ENCODE measurements at regions not wholly inside any gene's neighbourhood (a gene's known extent, or its start where the extent isn't known, plus 50 kb on each side); places are given as distances from the start of the nearest gene placed in this dataset.
A peak's percentile ranks its signal among the peaks of the same experiment; 100 is the strongest.

DNA sequence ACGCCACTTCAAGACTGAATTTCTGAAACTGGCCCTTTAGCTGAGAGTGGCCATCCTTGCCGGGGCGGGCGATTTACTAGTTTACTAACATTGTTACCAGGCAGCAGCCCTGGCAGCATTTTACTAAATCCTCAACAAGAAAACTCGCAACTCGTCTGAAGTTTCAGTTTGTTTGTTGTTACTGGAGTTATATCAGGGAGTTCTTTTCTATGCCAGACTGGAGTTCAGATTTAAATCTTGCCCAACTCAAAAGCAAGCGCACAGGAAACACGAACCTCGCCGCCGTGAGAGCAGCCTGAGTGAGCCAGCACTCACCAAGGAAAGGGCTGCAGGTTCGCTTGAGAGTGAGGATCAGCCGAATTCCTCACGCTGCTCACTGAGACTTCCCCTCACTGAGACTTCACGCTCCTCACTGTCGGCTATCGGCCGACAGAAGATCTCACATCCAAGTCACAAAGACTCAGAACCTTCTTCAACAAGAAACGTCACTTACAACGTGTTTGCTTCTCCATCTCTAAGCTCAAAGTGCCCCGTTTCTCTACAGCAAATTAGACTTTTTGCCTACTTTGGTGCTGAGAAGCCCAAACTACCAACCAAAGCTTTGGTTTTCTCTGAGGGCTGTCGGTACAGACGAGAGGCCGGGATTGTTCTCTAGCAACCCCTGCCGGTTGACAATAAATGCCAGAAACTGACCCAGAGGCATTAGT, 78.9 kb downstream of the OLIG3 start:
- Histone ChIP-seq H3K36me3 (ENCODE audit: control insufficient read depth, low read depth, low read length) (no peaks in the 10 kb centered on the region), H3K4me1 (ENCODE audit: control insufficient read depth, low read depth, low read length) (peaks cover 35% of the 10 kb centered on the region), H3K9ac (ENCODE audit: low read length) (peak overlapping the region; percentile 30), H3K4me3 (ENCODE audit: low read length) (peak overlapping the region; percentile 41), H3K27me3 (ENCODE audit: control insufficient read depth, insufficient read depth, low read length) (peaks cover 16% of the 10 kb centered on the region), H3K9me3 (ENCODE audit: control insufficient read depth, low read depth, low read length) (no peaks in the 10 kb centered on the region), H3K27ac (ENCODE audit: low read length) (no peak overlapping the region)

DNA sequence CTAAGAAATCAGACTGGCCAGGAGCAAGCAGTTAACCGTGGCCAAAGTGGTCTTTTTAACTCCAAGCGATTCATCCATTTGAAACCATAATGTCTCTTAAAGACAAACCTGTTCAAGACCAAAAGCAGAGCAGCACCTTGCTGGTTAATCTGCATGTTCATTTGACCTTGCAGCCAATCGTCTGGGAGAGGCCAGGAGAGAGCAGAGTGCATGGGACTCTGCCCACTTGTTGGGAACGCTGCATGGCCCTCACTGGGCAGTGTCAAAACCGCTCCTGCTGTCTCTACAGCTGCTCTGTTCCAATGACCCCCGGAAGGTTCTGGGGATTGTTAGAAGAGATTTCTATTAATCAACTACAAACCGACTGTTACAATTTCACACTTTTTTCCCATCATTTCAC, 79.6 kb downstream of the OLIG3 start:
- Histone ChIP-seq H3K27me3 (ENCODE audit: control insufficient read depth, insufficient read depth, low read length) (peaks cover 16% of the 10 kb centered on the region), H3K9me3 (ENCODE audit: control insufficient read depth, low read depth, low read length) (no peaks in the 10 kb centered on the region), H3K27ac (ENCODE audit: low read length) (no peak overlapping the region), H3K4me3 (ENCODE audit: low read length) (peak overlapping the region; percentile 41), H3K36me3 (ENCODE audit: control insufficient read depth, low read depth, low read length) (no peaks in the 10 kb centered on the region), H3K4me1 (ENCODE audit: control insufficient read depth, low read depth, low read length) (peaks cover 35% of the 10 kb centered on the region), H3K9ac (ENCODE audit: low read length) (no peak overlapping the region)

DNA sequence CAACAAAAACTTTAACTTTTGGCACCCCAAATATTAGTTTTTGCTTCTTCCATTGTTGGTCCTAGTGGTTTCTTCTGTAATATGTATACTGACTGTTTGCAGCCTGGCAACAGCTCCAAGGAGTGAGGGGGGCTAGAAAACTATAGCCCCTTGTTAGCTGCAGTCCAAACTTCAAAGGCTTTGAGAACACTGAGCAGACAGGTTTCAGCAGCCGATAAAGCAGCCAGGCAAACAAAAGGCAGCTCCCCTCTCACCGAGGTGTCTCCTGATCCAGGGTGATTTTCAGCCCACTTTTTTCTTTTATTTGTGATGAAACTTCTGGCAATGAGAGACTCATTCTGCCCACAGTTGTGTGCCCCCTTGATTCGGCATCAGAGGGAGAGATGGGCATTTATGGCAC, 80.7 kb downstream of the OLIG3 start:
- Histone ChIP-seq H3K9me3 (ENCODE audit: control insufficient read depth, low read depth, low read length) (no peaks in the 10 kb centered on the region), H3K4me1 (ENCODE audit: control insufficient read depth, low read depth, low read length) (peaks cover 35% of the 10 kb centered on the region), H3K4me3 (ENCODE audit: low read length) (no peak overlapping the region), H3K27me3 (ENCODE audit: control insufficient read depth, insufficient read depth, low read length) (peaks cover 14% of the 10 kb centered on the region), H3K9ac (ENCODE audit: low read length) (no peak overlapping the region), H3K27ac (ENCODE audit: low read length) (no peak overlapping the region), H3K36me3 (ENCODE audit: control insufficient read depth, low read depth, low read length) (no peaks in the 10 kb centered on the region)

DNA sequence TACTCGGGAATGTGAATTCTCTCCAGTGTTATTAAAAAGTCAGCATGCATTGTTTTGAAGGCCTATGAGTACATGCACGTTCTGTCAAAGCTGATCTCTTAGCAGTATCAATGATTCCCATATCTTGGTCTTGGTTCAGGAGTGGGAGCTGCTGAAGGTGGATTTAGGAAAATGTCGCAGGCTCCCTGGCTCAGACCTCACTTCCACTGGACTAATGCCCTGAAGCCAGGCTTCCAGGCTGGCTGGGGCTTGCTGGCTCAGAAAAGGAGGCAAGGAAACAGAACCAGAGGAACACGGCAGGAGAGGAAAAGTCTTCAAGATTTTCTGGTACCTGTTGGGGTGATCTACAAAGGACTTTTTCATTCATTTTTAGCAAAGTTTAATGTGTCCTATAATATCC, 81.6 kb downstream of the OLIG3 start:
- no peaks in the 10 kb centered on the region for H3K9me3 ChIP-seq (ENCODE audit: control insufficient read depth, low read depth, low read length)
- H3K4me3 ChIP-seq (ENCODE audit: low read length): no peak overlapping the region
- H3K4me1 ChIP-seq (ENCODE audit: control insufficient read depth, low read depth, low read length): peaks cover 35% of the 10 kb centered on the region
- H3K27ac ChIP-seq (ENCODE audit: low read length): no peak overlapping the region
- H3K27me3 ChIP-seq (ENCODE audit: control insufficient read depth, insufficient read depth, low read length): peaks cover 13% of the 10 kb centered on the region
- no peak overlapping the region for H3K9ac ChIP-seq (ENCODE audit: low read length)
- no peaks in the 10 kb centered on the region for H3K36me3 ChIP-seq (ENCODE audit: control insufficient read depth, low read depth, low read length)

DNA sequence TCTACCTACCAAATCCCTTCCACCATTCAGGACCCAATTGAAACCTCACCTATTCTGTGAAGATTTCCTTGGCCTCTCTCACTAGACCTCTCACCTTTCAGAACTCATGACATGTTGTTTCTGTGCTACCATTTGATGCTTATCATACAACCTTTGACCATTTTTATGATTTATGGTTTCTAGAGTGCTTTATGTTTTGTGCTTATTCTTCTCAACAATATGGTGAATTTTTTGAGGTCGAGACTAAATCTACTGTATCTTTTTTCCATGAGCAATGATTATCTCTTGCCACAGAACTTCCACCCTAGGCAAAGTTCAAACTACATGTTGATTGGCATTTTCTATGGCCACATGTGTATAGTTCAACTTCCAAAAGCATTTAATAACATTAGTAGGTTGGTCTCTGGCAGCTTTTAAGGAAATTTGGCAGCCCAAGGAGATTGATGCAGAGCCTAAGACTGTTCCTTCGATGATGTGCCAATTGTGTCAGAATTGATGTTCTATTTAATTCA, 84.9 kb downstream of the OLIG3 start:
- H3K27ac ChIP-seq (ENCODE audit: low read length): no peak overlapping the region
- no peaks in the 10 kb centered on the region for H3K36me3 ChIP-seq (ENCODE audit: control insufficient read depth, low read depth, low read length)
- H3K9ac ChIP-seq (ENCODE audit: low read length): no peak overlapping the region
- peaks cover 6% of the 10 kb centered on the region for H3K27me3 ChIP-seq (ENCODE audit: control insufficient read depth, insufficient read depth, low read length)
- no peaks in the 10 kb centered on the region for H3K9me3 ChIP-seq (ENCODE audit: control insufficient read depth, low read depth, low read length)
- H3K4me1 ChIP-seq (ENCODE audit: control insufficient read depth, low read depth, low read length): peaks cover 8% of the 10 kb centered on the region
- no peak overlapping the region for H3K4me3 ChIP-seq (ENCODE audit: low read length)

DNA sequence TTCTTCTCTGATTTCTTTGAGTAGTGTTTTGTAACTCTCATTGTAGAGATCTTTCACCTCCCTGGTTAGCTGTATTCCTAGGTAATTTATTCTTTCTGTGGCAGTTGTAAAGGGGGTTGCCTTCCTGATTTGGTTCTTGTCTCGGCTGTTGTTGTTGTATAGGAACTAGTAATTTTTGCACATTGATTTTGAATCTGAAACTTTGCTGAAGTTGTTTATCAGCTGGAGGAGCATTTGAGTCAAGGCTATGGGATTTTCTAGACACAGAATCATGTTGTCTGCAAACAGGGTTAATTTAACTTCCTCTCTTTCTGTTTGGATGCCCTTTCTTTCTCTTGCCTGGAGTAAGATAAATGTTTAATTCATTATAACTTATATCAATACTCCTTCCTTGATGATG, 86.4 kb downstream of the OLIG3 start:
- no peak overlapping the region for H3K4me3 ChIP-seq (ENCODE audit: low read length)
- no peak overlapping the region for H3K27ac ChIP-seq (ENCODE audit: low read length)
- no peaks in the 10 kb centered on the region for H3K27me3 ChIP-seq (ENCODE audit: control insufficient read depth, insufficient read depth, low read length)
- H3K4me1 ChIP-seq (ENCODE audit: control insufficient read depth, low read depth, low read length): no peaks in the 10 kb centered on the region
- H3K36me3 ChIP-seq (ENCODE audit: control insufficient read depth, low read depth, low read length): no peaks in the 10 kb centered on the region
- no peaks in the 10 kb centered on the region for H3K9me3 ChIP-seq (ENCODE audit: control insufficient read depth, low read depth, low read length)
- no peak overlapping the region for H3K9ac ChIP-seq (ENCODE audit: low read length)

DNA sequence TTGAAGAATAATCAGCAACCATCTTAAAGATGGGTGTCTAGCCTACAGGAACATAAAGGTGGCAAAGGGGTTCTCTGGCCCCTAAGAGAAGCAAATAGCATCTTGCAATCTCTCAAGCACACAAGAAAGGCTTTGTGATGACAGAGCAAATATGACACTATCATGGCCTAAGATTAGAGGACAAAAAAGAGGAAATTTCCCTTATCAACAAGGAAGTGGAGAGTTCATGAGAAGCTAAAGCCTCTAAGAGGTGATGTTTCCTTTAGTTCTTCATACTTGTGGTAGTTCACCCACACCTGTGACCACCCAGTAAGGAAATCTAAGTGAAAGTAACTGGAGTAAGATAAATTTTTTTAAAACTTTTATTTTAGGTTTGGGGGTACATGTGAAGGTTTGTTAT, 88.4 kb downstream of the OLIG3 start:
- Histone ChIP-seq H3K27me3 (ENCODE audit: control insufficient read depth, insufficient read depth, low read length) (no peaks in the 10 kb centered on the region), H3K9me3 (ENCODE audit: control insufficient read depth, low read depth, low read length) (no peaks in the 10 kb centered on the region), H3K4me3 (ENCODE audit: low read length) (no peak overlapping the region), H3K27ac (ENCODE audit: low read length) (no peak overlapping the region), H3K9ac (ENCODE audit: low read length) (no peak overlapping the region), H3K4me1 (ENCODE audit: control insufficient read depth, low read depth, low read length) (no peaks in the 10 kb centered on the region), H3K36me3 (ENCODE audit: control insufficient read depth, low read depth, low read length) (no peaks in the 10 kb centered on the region)

DNA sequence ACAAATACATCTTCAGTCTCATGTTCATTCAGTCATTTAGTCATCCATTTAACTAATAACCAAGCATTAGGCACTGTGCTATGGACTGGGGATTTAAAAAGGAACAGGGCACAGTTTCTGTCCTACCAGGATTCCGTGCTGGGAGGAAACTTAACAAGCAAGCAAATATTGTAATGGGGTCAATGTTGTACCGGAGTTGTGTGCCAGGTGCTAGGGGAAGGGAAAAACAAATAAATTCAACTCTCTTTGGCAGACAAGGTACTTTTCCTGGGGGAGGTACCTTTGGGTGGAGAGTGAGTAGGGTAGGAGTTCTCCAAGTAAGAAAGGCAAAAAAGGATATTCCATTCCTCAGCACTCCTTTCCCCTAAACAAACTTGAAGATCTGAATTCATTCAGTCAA, 90.3 kb downstream of the OLIG3 start:
- Histone ChIP-seq H3K36me3 (ENCODE audit: control insufficient read depth, low read depth, low read length) (no peaks in the 10 kb centered on the region), H3K27ac (ENCODE audit: low read length) (no peak overlapping the region), H3K9me3 (ENCODE audit: control insufficient read depth, low read depth, low read length) (no peaks in the 10 kb centered on the region), H3K4me1 (ENCODE audit: control insufficient read depth, low read depth, low read length) (no peaks in the 10 kb centered on the region), H3K4me3 (ENCODE audit: low read length) (no peak overlapping the region), H3K9ac (ENCODE audit: low read length) (no peak overlapping the region), H3K27me3 (ENCODE audit: control insufficient read depth, insufficient read depth, low read length) (no peaks in the 10 kb centered on the region)

DNA sequence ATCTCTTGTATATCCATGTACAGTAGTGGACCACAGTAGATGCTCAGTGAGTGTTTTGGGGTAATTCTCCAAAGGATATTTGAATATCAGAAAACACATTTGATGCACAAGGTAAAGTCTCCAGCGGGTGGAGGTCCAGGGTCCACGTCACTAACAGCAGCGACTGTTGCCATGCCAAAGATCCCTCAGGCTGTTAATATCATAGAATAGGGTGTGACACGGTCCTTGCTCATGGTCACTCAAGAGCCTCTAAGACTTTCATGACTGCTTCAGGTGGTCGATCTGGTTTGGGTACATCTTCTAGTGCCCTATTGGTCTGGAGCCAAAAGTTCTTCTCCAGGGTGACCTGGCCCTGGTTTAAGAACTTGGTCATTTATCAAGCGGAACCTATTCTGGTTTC, 90.8 kb downstream of the OLIG3 start:
- Histone ChIP-seq H3K4me1 (ENCODE audit: control insufficient read depth, low read depth, low read length) (no peaks in the 10 kb centered on the region), H3K27me3 (ENCODE audit: control insufficient read depth, insufficient read depth, low read length) (no peaks in the 10 kb centered on the region), H3K36me3 (ENCODE audit: control insufficient read depth, low read depth, low read length) (no peaks in the 10 kb centered on the region), H3K4me3 (ENCODE audit: low read length) (no peak overlapping the region), H3K9me3 (ENCODE audit: control insufficient read depth, low read depth, low read length) (no peaks in the 10 kb centered on the region), H3K27ac (ENCODE audit: low read length) (no peak overlapping the region), H3K9ac (ENCODE audit: low read length) (no peak overlapping the region)

DNA sequence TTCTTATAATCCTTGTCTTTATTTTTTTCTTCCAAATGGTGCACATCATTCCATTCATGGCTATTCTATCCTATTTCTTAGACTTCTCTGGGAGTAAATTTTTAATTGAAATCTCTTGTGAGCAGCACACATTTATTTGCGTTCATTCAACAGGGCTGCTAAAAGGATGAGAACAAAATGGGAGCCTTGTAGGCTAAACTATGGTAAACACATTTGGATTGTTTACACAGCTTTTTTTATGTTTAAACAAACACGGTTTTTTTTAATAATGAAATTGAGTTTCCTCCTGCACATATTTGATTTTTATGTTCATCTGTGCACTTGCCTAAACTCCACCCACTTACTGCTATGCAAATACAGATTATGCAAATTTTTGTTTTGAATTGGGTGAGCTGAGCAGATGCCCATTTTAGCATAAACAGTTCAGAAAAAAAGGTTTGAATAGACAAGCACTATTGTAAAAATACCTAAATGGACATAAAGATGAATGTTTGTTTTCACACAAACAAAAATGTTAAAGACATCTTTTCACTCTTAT, 92.0 kb downstream of the OLIG3 start:
- Histone ChIP-seq H3K27ac (ENCODE audit: low read length) (no peak overlapping the region), H3K4me1 (ENCODE audit: control insufficient read depth, low read depth, low read length) (no peaks in the 10 kb centered on the region), H3K27me3 (ENCODE audit: control insufficient read depth, insufficient read depth, low read length) (no peaks in the 10 kb centered on the region), H3K9me3 (ENCODE audit: control insufficient read depth, low read depth, low read length) (no peaks in the 10 kb centered on the region), H3K36me3 (ENCODE audit: control insufficient read depth, low read depth, low read length) (no peaks in the 10 kb centered on the region), H3K4me3 (ENCODE audit: low read length) (no peak overlapping the region), H3K9ac (ENCODE audit: low read length) (no peak overlapping the region)

DNA sequence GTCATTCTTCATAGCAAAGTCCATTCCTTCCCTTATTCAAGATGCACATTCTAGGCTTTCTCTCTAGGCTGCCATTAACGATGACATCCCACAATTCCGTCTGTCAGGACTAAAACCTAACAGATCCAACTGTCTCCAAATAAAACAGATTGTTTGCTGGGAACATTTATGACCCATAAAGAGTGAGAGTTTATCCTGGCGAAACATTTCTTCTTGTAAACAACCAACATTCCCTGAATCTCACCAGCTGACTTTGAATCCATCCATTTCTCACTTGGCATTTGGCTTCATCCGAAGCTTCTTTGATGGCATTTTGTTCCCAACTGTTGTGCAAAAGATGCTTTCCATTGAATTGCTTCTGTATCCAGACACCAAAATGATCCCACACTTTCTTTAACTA, 93.1 kb downstream of the OLIG3 start:
- Histone ChIP-seq H3K9me3 (ENCODE audit: control insufficient read depth, low read depth, low read length) (no peaks in the 10 kb centered on the region), H3K4me1 (ENCODE audit: control insufficient read depth, low read depth, low read length) (no peaks in the 10 kb centered on the region), H3K27ac (ENCODE audit: low read length) (no peak overlapping the region), H3K27me3 (ENCODE audit: control insufficient read depth, insufficient read depth, low read length) (no peaks in the 10 kb centered on the region), H3K36me3 (ENCODE audit: control insufficient read depth, low read depth, low read length) (no peaks in the 10 kb centered on the region), H3K9ac (ENCODE audit: low read length) (no peak overlapping the region), H3K4me3 (ENCODE audit: low read length) (no peak overlapping the region)

DNA sequence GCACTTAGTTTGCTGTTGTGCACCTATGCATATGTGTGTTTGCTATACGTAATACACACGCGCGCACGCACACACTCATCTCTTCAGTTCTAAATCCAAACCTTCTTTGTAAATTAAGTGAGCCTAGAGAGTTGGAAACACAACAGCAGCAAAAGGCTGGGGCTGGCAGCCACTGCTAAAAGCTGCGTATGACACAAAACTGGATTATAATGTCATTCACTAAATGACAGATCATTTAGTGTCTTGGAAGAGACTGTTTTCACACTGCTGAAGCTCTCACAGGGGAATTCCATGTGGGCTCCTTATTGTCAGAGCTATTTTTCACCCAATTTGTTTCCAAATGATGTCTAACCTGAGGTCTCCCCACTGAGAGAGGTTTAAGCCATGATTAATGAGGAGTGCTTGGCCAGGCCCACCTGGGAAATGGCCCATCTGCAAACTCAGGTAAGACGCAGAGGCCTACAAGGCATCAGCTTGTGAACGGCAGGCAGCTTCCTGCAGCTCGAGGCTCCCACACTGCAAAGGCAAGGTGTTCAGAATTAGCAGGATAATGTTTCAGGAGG, 94.2 kb downstream of the OLIG3 start:
- no peaks in the 10 kb centered on the region for H3K4me1 ChIP-seq (ENCODE audit: control insufficient read depth, low read depth, low read length)
- H3K4me3 ChIP-seq (ENCODE audit: low read length): no peak overlapping the region
- H3K36me3 ChIP-seq (ENCODE audit: control insufficient read depth, low read depth, low read length): no peaks in the 10 kb centered on the region
- H3K9me3 ChIP-seq (ENCODE audit: control insufficient read depth, low read depth, low read length): no peaks in the 10 kb centered on the region
- H3K9ac ChIP-seq (ENCODE audit: low read length): no peak overlapping the region
- H3K27ac ChIP-seq (ENCODE audit: low read length): no peak overlapping the region
- H3K27me3 ChIP-seq (ENCODE audit: control insufficient read depth, insufficient read depth, low read length): no peaks in the 10 kb centered on the region
